H9 (cell line): ENCODE measurements at regions not wholly inside any gene's neighbourhood (a gene's known extent, or its start where the extent isn't known, plus 50 kb on each side); places are given as distances from the start of the nearest gene placed in this dataset.

ENCODE experiments used
- DNase-seq: peaks from one replicate; pipeline ENCODE4 v3.0.0-alpha.2; 2017
- H2AFZ ChIP-seq: one replicate; pipeline ENCODE4 v1.6.1; 2013; ENCODE audit warnings: mild to moderate bottlenecking, low read length, control low read depth, moderate library complexity
- H2AK5ac ChIP-seq: 2 replicates; pipeline ENCODE4 v1.6.1; 2013; ENCODE audit warnings: low read length, control low read depth, mixed read lengths; ENCODE audit not compliant: insufficient read length
- H2BK120ac ChIP-seq: one replicate; pipeline ENCODE4 v1.6.1; 2013; ENCODE audit warnings: low read depth, mild to moderate bottlenecking, low read length, control low read depth, inconsistent platforms; ENCODE audit not compliant: poor library complexity, severe bottlenecking
- H2BK12ac ChIP-seq: 2 replicates; pipeline ENCODE4 v1.6.1; 2013; ENCODE audit warnings: low read length, control low read depth, mixed read lengths, low read depth; ENCODE audit not compliant: insufficient read length
- H2BK15ac ChIP-seq: 2 replicates; pipeline ENCODE4 v1.6.1; 2013; ENCODE audit warnings: low read depth, low read length, control low read depth
- H2BK20ac ChIP-seq: one replicate; pipeline ENCODE4 v1.6.1; 2013; ENCODE audit warnings: low read depth, mild to moderate bottlenecking, low read length, control low read depth, inconsistent platforms; ENCODE audit not compliant: poor library complexity, severe bottlenecking
- H2BK5ac ChIP-seq: 2 replicates; pipeline ENCODE4 v1.6.1; 2013; ENCODE audit warnings: low read length, control low read depth, mixed read lengths; ENCODE audit not compliant: insufficient read length
- H3K14ac ChIP-seq: 2 replicates; pipeline ENCODE4 v1.6.1; 2013; ENCODE audit warnings: low read length, control low read depth; ENCODE audit not compliant: insufficient read depth
- H3K18ac ChIP-seq: 2 replicates; pipeline ENCODE4 v1.6.1; 2013; ENCODE audit warnings: low read depth, mild to moderate bottlenecking, mixed read lengths, low read length, control low read depth; ENCODE audit not compliant: insufficient read length
- H3K23ac ChIP-seq: 2 replicates; pipeline ENCODE4 v1.6.1; 2013; ENCODE audit warnings: low read length, control low read depth, mixed read lengths, low read depth; ENCODE audit not compliant: insufficient read length
- H3K23me2 ChIP-seq: 2 replicates; pipeline ENCODE4 v1.6.1; 2013; ENCODE audit warnings: low read depth, mild to moderate bottlenecking, mixed read lengths, low read length, control low read depth; ENCODE audit not compliant: insufficient read length, poor library complexity, severe bottlenecking
- H3K27ac ChIP-seq: 2 replicates; pipeline ENCODE4 v1.5.1; 2013; ENCODE audit warnings: low read length, control low read depth, mixed read lengths, low read depth; ENCODE audit not compliant: insufficient read length
- H3K27me3 ChIP-seq: 2 replicates; pipeline ENCODE4 v1.6.1; 2013; ENCODE audit warnings: low read length, control low read depth, inconsistent platforms; ENCODE audit not compliant: insufficient read depth
- H3K4ac ChIP-seq: 2 replicates; pipeline ENCODE4 v1.6.1; 2013; ENCODE audit warnings: low read depth, mild to moderate bottlenecking, control low read depth, inconsistent platforms, low read length, moderate library complexity
- H3K4me1 ChIP-seq: 2 replicates; pipeline ENCODE4 v1.6.1; 2013; ENCODE audit warnings: low read length, control low read depth, inconsistent platforms; ENCODE audit not compliant: insufficient read depth
- H3K4me2 ChIP-seq: 2 replicates; pipeline ENCODE4 v1.6.1; 2013; ENCODE audit warnings: low read length, control low read depth, mixed read lengths; ENCODE audit not compliant: insufficient read length, insufficient read depth
- H3K56ac ChIP-seq: 2 replicates; pipeline ENCODE4 v1.6.1; 2013; ENCODE audit warnings: low read depth, mild to moderate bottlenecking, mixed read lengths, low read length, control low read depth; ENCODE audit not compliant: insufficient read length
- H3K79me1 ChIP-seq: 2 replicates; pipeline ENCODE4 v1.6.1; 2013; ENCODE audit warnings: low read depth, mild to moderate bottlenecking, moderate library complexity, low read length, control low read depth, inconsistent platforms; ENCODE audit not compliant: insufficient read depth, poor library complexity, severe bottlenecking
- H3K79me2 ChIP-seq: 2 replicates; pipeline ENCODE4 v1.6.1; 2013; ENCODE audit warnings: low read length, control low read depth, inconsistent platforms; ENCODE audit not compliant: insufficient read depth
- H3K9ac ChIP-seq: 2 replicates; pipeline ENCODE4 v1.6.1; 2013; ENCODE audit warnings: low read length, control low read depth, mixed read lengths; ENCODE audit not compliant: insufficient read length; ENCODE audit errors: extremely low read depth
- H3K9me3 ChIP-seq: one replicate; pipeline ENCODE4 v1.6.1; 2013; ENCODE audit warnings: low read depth, low read length, inconsistent platforms; ENCODE audit not compliant: control insufficient read depth
- H3T11ph ChIP-seq: one replicate; pipeline ENCODE4 v1.6.1; 2013; ENCODE audit warnings: mild to moderate bottlenecking, low read length, control low read depth, inconsistent platforms
- H4K20me1 ChIP-seq: one replicate; pipeline ENCODE4 v1.6.1; 2013; ENCODE audit not compliant: control insufficient read depth, insufficient read length, insufficient read depth
- H4K5ac ChIP-seq: 2 replicates; pipeline ENCODE4 v1.6.1; 2013; ENCODE audit warnings: low read depth, mild to moderate bottlenecking, mixed read lengths, low read length, control low read depth; ENCODE audit not compliant: insufficient read length
- H4K8ac ChIP-seq: replicated peaks from 2 replicates; pipeline ENCODE4 v1.6.1; 2013; ENCODE audit warnings: low read length, control low read depth, mixed read lengths, low read depth; ENCODE audit not compliant: insufficient read length
- H4K91ac ChIP-seq: 2 replicates; pipeline ENCODE4 v1.6.1; 2013; ENCODE audit warnings: low read depth, mild to moderate bottlenecking, moderate library complexity, mixed read lengths, low read length, control low read depth; ENCODE audit not compliant: insufficient read length
- H3K27ac Mint-ChIP-seq, 3 experiments: 2 replicates in 2 of 3; 3 replicates in 1 of 3; pipeline ENCODE4 v1.8.0; 2020 to 2021; ENCODE audit warnings: mixed read lengths in 3 of 3, mild to moderate bottlenecking in 1 of 3, moderate library complexity in 1 of 3
- H3K27me3 Mint-ChIP-seq: 2 replicates; pipeline ENCODE4 v1.8.0; 2021; ENCODE audit warnings: low read depth, mild to moderate bottlenecking, moderate library complexity, mixed read lengths
- H3K36me3 Mint-ChIP-seq, 3 experiments: 2 replicates in 2 of 3; 3 replicates in 1 of 3; pipeline ENCODE4 v1.8.0; 2020 to 2021; ENCODE audit warnings: low read depth in 3 of 3, mixed read lengths in 3 of 3; ENCODE audit not compliant: insufficient read depth in 1 of 3
- H3K4me1 Mint-ChIP-seq, 2 experiments: 2 replicates each; pipeline ENCODE4 v1.8.0; 2020; ENCODE audit warnings: mixed read lengths in 2 of 2
- H3K4me3 Mint-ChIP-seq, 2 experiments: 2 replicates in 1 of 2; 3 replicates in 1 of 2; pipeline ENCODE4 v1.8.0; 2020 to 2021; ENCODE audit warnings: mild to moderate bottlenecking in 2 of 2, mixed read lengths in 2 of 2, moderate library complexity in 1 of 2
- H3K9me3 Mint-ChIP-seq, 2 experiments: 2 replicates in 1 of 2; 3 replicates in 1 of 2; pipeline ENCODE4 v1.8.0; 2020; ENCODE audit warnings: mild to moderate bottlenecking in 2 of 2, mixed read lengths in 2 of 2, moderate library complexity in 1 of 2
- TF ChIP-seq, protein P1 (sequence below): fragments of 200-600 bp; sonication (generic); conservative IDR thresholded peaks from 3 replicates; pipeline ENCODE4 v1.8.0; 2021; ENCODE audit warnings: antibody characterized with exemption, mild to moderate bottlenecking

DNA sequence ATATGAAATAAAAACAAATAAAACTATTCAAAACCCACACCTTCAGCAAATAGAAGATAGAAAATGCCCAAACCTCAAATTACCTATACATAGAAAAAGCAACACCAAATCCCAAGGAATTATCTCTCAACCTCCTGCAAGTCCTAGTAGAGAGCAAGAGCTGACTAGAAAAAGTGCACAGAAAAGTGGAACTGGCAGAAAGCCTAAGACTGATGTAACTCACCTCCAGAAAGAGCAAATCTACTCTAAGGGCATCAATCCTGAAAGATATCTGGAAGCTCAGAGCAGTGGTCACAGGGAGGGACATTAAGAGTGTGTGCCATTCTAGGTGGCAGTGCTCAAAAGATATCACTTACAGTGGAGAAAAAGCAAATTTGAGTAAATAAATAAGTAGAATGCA is 62.1 kb upstream of the PLEKHG7 start:
- Mint-ChIP-seq H3K4me3 (no peak overlapping the region), H3K27me3 (no peaks in the 10 kb centered on the region), H3K36me3 (no peaks in the 10 kb centered on the region), H3K4me1 (peaks cover 5% of the 10 kb centered on the region in 2 experiments; a peak in 3 of 4 replicates), H3K27ac (no peak overlapping the region), H3K9me3 (no peaks in the 10 kb centered on the region)
- DNase-seq = no peak
- no peak overlapping the region for H3K27ac ChIP-seq
- H4K91ac ChIP-seq = no peak overlapping the region
- TF ChIP-seq, protein P1, sequence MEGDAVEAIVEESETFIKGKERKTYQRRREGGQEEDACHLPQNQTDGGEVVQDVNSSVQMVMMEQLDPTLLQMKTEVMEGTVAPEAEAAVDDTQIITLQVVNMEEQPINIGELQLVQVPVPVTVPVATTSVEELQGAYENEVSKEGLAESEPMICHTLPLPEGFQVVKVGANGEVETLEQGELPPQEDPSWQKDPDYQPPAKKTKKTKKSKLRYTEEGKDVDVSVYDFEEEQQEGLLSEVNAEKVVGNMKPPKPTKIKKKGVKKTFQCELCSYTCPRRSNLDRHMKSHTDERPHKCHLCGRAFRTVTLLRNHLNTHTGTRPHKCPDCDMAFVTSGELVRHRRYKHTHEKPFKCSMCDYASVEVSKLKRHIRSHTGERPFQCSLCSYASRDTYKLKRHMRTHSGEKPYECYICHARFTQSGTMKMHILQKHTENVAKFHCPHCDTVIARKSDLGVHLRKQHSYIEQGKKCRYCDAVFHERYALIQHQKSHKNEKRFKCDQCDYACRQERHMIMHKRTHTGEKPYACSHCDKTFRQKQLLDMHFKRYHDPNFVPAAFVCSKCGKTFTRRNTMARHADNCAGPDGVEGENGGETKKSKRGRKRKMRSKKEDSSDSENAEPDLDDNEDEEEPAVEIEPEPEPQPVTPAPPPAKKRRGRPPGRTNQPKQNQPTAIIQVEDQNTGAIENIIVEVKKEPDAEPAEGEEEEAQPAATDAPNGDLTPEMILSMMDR = no peak
- no peak overlapping the region for H2BK12ac ChIP-seq
- no peak overlapping the region for H3K14ac ChIP-seq
- H2BK20ac ChIP-seq = no peak overlapping the region
- no peak overlapping the region for H3K4ac ChIP-seq
- no peaks in the 10 kb centered on the region for H3K79me1 ChIP-seq
- no peak overlapping the region for H2AFZ ChIP-seq
- no peaks in the 10 kb centered on the region for H3K23me2 ChIP-seq
- H3K79me2 ChIP-seq = no peaks in the 10 kb centered on the region
- H3K27me3 ChIP-seq = no peaks in the 10 kb centered on the region
- no peak overlapping the region for H3K4me2 ChIP-seq
- no peak overlapping the region for H3K23ac ChIP-seq
- no peaks in the 10 kb centered on the region for H3K4me1 ChIP-seq
- H4K5ac ChIP-seq = no peak overlapping the region
- no peak overlapping the region for H3K18ac ChIP-seq
- H4K8ac ChIP-seq = no peak overlapping the region
- no peak overlapping the region for H3K56ac ChIP-seq
- no peak overlapping the region for H2BK120ac ChIP-seq
- no peaks in the 10 kb centered on the region for H4K20me1 ChIP-seq
- H3K9me3 ChIP-seq = no peaks in the 10 kb centered on the region
- H2BK15ac ChIP-seq = no peak overlapping the region
- H3T11ph ChIP-seq = no peak overlapping the region
- no peak overlapping the region for H2AK5ac ChIP-seq
- H3K9ac ChIP-seq = no peak overlapping the region
- H2BK5ac ChIP-seq = no peak overlapping the region
